ENCODE measurements at regions not wholly inside any gene's neighbourhood (a gene's known extent, or its start where the extent isn't known, plus 50 kb on each side); places are given as distances from the start of the nearest gene placed in this dataset.

DNA sequence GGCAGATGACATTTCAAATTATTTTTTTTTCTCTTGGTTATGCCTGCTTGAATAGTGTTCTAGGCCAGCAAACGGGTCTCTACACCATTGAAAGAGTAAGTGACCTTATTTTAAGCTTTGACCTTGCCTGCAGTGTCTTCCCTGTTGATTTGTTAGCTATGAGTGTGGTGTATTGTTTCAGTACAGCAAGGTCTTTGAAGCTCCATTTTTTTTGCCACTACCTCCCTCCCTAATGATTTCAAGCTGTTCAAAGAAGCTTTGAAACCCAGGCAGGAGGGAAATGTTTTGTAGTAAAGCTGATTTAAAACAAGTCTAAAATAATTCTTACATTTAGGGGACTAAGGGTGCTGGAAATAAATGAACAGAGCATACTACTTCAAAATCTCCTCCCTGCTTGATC lies 1249.8 kb downstream of the ROBO1 start:
- no peak overlapping the region for H3K4me3 Mint-ChIP-seq
- CTCF ChIA-PET: no interaction called here
- no peaks in the 10 kb centered on the region for H3K4me1 Mint-ChIP-seq (ENCODE audit: low read depth)
- H3K36me3 Mint-ChIP-seq: no peaks in the 10 kb centered on the region
- H3K27me3 Mint-ChIP-seq: no peaks in the 10 kb centered on the region
- no peak for DNase-seq
- intact Hi-C loops (cut with micrococcal nuclease): no loop called here
- POLR2A ChIA-PET: no interaction called here
- H3K27ac Mint-ChIP-seq: no peak overlapping the region
- peaks cover 18% of the 10 kb centered on the region for H3K9me3 Mint-ChIP-seq

DNA sequence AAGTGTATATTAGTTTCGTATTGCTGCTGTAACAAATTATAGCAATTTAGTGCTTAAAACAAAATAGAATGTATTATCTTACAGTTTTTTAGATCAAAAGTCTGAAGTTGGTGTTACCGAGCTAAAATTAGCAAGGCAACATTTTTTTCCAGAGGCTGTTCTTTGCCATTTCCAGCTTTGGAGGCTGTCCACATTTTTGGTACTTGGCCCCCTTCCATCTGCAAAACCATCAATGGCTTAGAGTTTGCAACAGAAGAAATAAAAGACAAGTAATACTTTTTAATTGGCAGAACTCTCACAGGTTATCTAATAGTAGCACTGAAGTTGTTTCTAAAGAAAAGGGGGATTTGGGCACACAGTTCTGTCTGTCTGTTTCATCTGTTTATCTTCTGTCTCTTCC lies 1248.5 kb downstream of the ROBO1 start:
- ChIA-PET POLR2A (no interaction called here), CTCF (no interaction called here)
- Mint-ChIP-seq H3K27ac (no peak overlapping the region), H3K36me3 (no peaks in the 10 kb centered on the region), H3K4me3 (no peak overlapping the region), H3K9me3 (peaks cover 18% of the 10 kb centered on the region), H3K4me1 (ENCODE audit: low read depth) (no peaks in the 10 kb centered on the region), H3K27me3 (no peaks in the 10 kb centered on the region)
- no peak for DNase-seq
- intact Hi-C loops (cut with micrococcal nuclease): no loop called here

DNA sequence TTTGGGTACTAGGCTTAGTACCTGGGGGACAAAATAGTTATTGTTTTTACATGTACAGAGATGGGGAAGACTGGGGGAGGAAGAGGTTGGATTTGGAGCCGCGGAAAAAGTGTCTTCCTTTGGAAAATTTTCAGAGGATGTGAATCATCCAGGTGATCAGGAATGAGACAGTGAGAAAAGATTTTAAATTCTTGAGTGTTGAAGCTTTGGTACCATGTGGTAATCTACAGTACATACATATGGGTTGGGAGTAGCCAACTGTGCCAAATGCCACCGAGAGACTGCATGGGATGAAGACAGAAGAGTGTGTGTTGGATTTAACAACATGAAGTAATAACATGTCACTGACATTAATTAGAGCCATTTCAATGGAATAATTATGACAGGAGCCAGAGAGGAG lies 1238.2 kb downstream of the ROBO1 start:
- CTCF ChIA-PET: no interaction called here
- no peaks in the 10 kb centered on the region for H3K27me3 Mint-ChIP-seq
- no peaks in the 10 kb centered on the region for H3K36me3 Mint-ChIP-seq
- no peak overlapping the region for H3K27ac Mint-ChIP-seq
- H3K4me1 Mint-ChIP-seq (ENCODE audit: low read depth): no peaks in the 10 kb centered on the region
- DNase-seq: no peak
- POLR2A ChIA-PET: no interaction called here
- intact Hi-C loops (cut with micrococcal nuclease): no loop called here
- peaks cover 13% of the 10 kb centered on the region for H3K9me3 Mint-ChIP-seq
- no peak overlapping the region for H3K4me3 Mint-ChIP-seq

DNA sequence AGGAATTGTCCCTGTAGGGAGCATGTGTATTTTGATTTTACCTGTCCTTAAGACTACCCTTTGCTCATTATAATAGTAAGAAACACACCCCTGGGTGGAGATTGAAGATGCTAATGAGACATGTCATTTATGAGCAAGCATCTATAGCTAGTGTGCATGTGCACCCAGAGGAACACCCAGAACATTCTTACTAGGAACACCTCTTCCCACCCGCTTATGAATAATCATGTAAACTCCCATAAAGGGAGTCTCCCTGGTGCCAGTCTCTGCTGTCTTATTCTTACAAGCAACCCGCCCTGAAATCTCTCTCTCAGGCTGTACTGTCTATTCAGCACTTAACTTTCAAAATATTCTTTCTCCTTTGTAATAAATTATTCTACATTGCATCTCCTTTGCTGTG lies 1227.3 kb downstream of the ROBO1 start:
- Mint-ChIP-seq H3K4me1 (ENCODE audit: low read depth) (no peaks in the 10 kb centered on the region), H3K9me3 (peaks cover 17% of the 10 kb centered on the region), H3K4me3 (no peak overlapping the region), H3K36me3 (no peaks in the 10 kb centered on the region), H3K27ac (no peak overlapping the region), H3K27me3 (no peaks in the 10 kb centered on the region)
- intact Hi-C loops (cut with micrococcal nuclease): no loop called here
- no peak for DNase-seq
- POLR2A ChIA-PET: no interaction called here
- CTCF ChIA-PET: no interaction called here

DNA sequence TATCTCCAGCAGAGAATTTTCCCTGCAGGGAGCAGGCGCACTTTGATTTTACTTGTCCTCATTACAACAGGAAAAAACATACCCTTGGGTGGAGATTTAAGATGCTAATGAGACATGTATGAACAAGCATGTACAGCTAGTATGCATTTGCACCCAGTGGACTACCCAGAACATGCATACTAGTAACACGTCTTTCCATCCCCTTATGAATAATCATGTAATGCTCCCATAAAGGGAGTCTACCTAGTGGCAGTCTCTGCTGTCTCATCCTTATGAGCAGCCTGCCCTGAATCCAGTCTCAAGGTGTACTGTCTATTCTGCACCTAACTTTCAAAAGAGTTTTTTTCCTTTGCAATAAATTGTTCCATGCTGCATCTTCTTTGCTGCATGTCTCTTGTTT lies 1222.0 kb downstream of the ROBO1 start:
- POLR2A ChIA-PET: no interaction called here
- H3K9me3 Mint-ChIP-seq: peaks cover 29% of the 10 kb centered on the region
- DNase-seq: no peak
- CTCF ChIA-PET: no interaction called here
- no peak overlapping the region for H3K4me3 Mint-ChIP-seq
- H3K36me3 Mint-ChIP-seq: no peaks in the 10 kb centered on the region
- intact Hi-C loops (cut with micrococcal nuclease): no loop called here
- no peaks in the 10 kb centered on the region for H3K27me3 Mint-ChIP-seq
- no peaks in the 10 kb centered on the region for H3K4me1 Mint-ChIP-seq (ENCODE audit: low read depth)
- H3K27ac Mint-ChIP-seq: no peak overlapping the region

All from activated CD4-positive, alpha-beta memory T cell treated with anti-CD3 and anti-CD28 coated beads for 36 hours (primary cell).